Lower leg skin (tissue), 4 donors: ENCODE measurements at regions not wholly inside any gene's neighbourhood (a gene's known extent, or its start where the extent isn't known, plus 50 kb on each side); places are given as distances from the start of the nearest gene placed in this dataset.

Experiments
- DNase-seq, 2 donors: peaks; one replicate each; pipeline ENCODE4 v3.0.0-alpha.2; 2019; ENCODE audit warnings: low spot score in 2 of 2
- H3K4me3 ChIP-seq: fragments of 200-600 bp; sonication (generic); 2 replicates; pipeline ENCODE4 v1.5.1; 2017; ENCODE audit warnings: mild to moderate bottlenecking, low read depth; ENCODE audit not compliant: poor library complexity, severe bottlenecking
- CTCF ChIP-seq, 3 donors: fragments of 450-650 bp; IDR thresholded peaks; one replicate each; pipeline ENCODE4 v1.5.1; 2016; ENCODE audit warnings: antibody characterized with exemption in 3 of 3, mild to moderate bottlenecking in 3 of 3, moderate library complexity in 2 of 3
- POLR2A ChIP-seq, 2 donors: fragments of 450-650 bp; IDR thresholded peaks; one replicate each; pipeline ENCODE4 v1.6.1; 2016 to 2017; ENCODE audit warnings: antibody characterized with exemption in 2 of 2, mild to moderate bottlenecking in 1 of 2, moderate library complexity in 1 of 2
- WGBS, 2 donors: methylation state at CpG; one replicate each; pipeline ENCODE4 v1.1.5; 2018; 5-methylcytosine and 5-hydroxymethylcytosine counted together
- intact Hi-C: fragments of 100-400 bp; cut with DNase I; formaldehyde crosslinking; loops from one replicate; pipeline ENCODE4 v1.15.0; 2023; ENCODE audit warnings: low total_unique reads

- TF ChIP-seq CTCF (IDR thresholded peaks at IDR 0.05) (no peak), POLR2A (IDR thresholded peaks at IDR 0.05) (no peak)
- WGBS, 2 donors = 52 to 63% methylated on average over 1 of the region's 1 CpG
- DNase-seq = no peak
- intact Hi-C loops = no loop called here
- no peak overlapping the region for H3K4me3 ChIP-seq
These were observed 1941.4 kb upstream of the NUDT12 start for GRCh38 chr5:105503950-105504349.

DNA sequence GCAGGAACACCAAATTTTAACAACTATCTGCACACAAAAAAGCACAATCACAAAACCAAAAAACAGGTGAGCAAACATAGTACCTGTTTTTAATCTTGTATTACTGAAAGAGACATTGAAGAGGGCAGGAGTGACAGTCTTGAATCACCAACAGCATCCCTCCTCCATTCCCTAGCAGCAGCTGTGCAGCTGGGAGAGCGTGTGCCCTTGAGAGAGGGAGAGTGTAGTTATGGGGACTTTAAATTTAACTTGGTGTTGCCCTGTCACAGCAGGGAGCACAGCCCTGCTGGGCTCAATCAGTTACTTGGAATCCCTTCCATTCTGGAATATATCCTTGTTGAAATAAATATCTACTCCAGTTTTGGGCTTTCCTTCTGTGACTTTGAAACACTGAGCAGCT lies 1938.7 kb upstream of the NUDT12 start:
- TF ChIP-seq CTCF (IDR thresholded peaks at IDR 0.05) = no peak
- no peak for TF ChIP-seq POLR2A (IDR thresholded peaks at IDR 0.05)
- H3K4me3 ChIP-seq = no peak overlapping the region
- WGBS, 2 donors = 67 to 73% methylated on average over 1 of the region's 1 CpG
- intact Hi-C loops = no loop called here
- no peak for DNase-seq

DNA sequence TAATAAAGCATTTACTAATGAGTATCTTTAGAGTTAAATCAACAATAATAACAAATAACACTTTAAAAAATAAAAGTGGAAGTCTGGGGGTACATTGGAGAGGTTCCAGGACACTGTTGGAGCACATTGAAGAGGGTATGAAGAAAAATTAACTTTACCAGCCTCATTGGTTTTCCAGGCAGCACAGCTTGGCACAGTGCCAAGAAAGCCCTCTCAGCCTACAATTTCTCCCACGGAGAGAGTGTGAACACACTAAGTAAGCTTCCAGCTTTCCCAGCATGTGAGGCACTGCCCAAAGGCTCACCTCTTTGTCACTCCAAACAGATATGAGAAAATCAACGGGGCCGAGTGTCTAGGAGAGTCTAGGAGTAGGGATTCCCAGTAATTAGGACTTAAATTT lies 1912.8 kb upstream of the NUDT12 start:
- whole genome bisulfite sequencing, 2 donors = 75 to 80% methylated on average over 3 of the region's 3 CpGs
- no peak overlapping the region for H3K4me3 ChIP-seq
- no peak for TF ChIP-seq CTCF (IDR thresholded peaks at IDR 0.05)
- TF ChIP-seq POLR2A (IDR thresholded peaks at IDR 0.05) = no peak
- intact Hi-C loops = no loop called here
- no peak for DNase-seq

- DNase-seq = no peak
- H3K4me3 ChIP-seq = no peak overlapping the region
- 91 to 92% methylated on average over 3 of the region's 3 CpGs for WGBS, 2 donors
- intact Hi-C loops = no loop called here
- TF ChIP-seq POLR2A (IDR thresholded peaks at IDR 0.05) (no peak), CTCF (IDR thresholded peaks at IDR 0.05) (no peak)
These were observed 1899.8 kb upstream of the NUDT12 start for GRCh38 chr5:105462377-105462776.

- no peak overlapping the region for H3K4me3 ChIP-seq
- intact Hi-C loops = no loop called here
- WGBS, 2 donors = 98% methylated on average over 4 of the region's 4 CpGs
- TF ChIP-seq POLR2A (IDR thresholded peaks at IDR 0.05) (no peak), CTCF (IDR thresholded peaks at IDR 0.05) (no peak)
- no peak for DNase-seq
These were observed 1898.1 kb upstream of the NUDT12 start for GRCh38 chr5:105460721-105461120.

GRCh38 chr5:105453216-105453807 lies 1890.7 kb upstream of the NUDT12 start:
- TF ChIP-seq CTCF (IDR thresholded peaks at IDR 0.05) = no peak
- 69 to 72% methylated on average over 3 of the region's 3 CpGs for WGBS, 2 donors
- no peak overlapping the region for H3K4me3 ChIP-seq
- DNase-seq = no peak
- intact Hi-C loops = no loop called here
